ENCODE measurements at regions not wholly inside any gene's neighbourhood (a gene's known extent, or its start where the extent isn't known, plus 50 kb on each side); places are given as distances from the start of the nearest gene placed in this dataset.
"Not testable (repeated sequence)": the region's sequence is repeated elsewhere in the genome, so short reads cannot be mapped to it uniquely, and the experiment has no call there.

DNA sequence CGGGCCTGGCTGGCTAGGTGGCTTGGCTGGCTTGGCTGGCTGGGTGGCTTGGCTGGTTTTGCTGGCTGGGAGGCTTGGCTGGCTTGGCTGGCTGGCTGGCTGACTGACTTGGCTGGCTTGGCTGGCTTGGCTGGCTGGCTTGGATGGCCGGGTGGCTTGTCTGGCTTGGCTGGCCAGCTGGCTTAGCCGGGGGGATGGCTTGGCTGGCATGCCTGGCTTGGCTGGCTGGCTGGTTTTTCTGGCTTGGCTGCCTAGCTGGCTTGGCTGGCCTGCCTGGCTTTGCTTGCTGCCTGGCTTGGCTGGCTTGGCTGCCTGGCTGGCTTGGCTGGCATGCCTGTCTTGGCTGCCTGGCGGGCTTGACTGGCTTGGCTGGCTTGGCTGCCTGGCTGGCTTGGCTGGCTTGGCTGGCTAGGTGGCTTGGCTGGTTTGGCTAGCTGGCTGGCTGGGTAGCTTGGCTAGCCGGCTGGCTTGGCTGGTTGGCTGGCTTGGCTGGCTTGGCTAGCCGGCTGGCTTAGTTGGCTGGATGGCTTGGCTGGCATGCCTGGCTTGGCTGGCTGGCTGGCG, 2829.6 kb downstream of the RPIA start:
- not testable (repeated sequence) for TF ChIP-seq POLR2A, CTCF (IDR thresholded peaks at IDR 0.05)
